ENCODE measurements at regions not wholly inside any gene's neighbourhood (a gene's known extent, or its start where the extent isn't known, plus 50 kb on each side); places are given as distances from the start of the nearest gene placed in this dataset.

DNA sequence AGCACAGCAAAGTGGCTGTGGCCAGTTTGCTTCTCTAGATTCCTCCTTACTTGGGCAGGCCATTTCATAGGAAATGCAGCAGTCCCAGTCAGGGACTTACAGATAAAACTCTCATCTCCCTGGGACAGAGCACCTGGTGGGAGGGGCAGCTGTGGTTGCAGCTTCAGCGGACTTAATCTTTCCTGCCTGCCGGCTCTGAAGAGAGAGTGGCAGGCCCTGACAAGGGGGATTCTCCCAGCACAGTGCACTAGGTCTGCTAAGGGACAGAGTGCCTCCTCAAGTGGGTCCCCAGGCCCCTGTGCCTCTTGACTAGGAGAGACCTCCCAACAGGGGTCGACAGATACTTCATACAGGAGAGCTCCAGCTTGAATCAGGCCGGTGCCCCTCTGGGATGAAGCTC is 1649.1 kb downstream of the LRRC4C start:
- no peaks in the 10 kb centered on the region for H3K4me1 ChIP-seq
- H3K27ac ChIP-seq = no peak overlapping the region
- DNase-seq (no peak), ATAC-seq (no peak)
- WGBS, 2 donors = 33 to 38% methylated on average over 2 to 4 of the region's 4 CpGs
- TF ChIP-seq, protein P1, sequence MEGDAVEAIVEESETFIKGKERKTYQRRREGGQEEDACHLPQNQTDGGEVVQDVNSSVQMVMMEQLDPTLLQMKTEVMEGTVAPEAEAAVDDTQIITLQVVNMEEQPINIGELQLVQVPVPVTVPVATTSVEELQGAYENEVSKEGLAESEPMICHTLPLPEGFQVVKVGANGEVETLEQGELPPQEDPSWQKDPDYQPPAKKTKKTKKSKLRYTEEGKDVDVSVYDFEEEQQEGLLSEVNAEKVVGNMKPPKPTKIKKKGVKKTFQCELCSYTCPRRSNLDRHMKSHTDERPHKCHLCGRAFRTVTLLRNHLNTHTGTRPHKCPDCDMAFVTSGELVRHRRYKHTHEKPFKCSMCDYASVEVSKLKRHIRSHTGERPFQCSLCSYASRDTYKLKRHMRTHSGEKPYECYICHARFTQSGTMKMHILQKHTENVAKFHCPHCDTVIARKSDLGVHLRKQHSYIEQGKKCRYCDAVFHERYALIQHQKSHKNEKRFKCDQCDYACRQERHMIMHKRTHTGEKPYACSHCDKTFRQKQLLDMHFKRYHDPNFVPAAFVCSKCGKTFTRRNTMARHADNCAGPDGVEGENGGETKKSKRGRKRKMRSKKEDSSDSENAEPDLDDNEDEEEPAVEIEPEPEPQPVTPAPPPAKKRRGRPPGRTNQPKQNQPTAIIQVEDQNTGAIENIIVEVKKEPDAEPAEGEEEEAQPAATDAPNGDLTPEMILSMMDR (IDR thresholded peaks at IDR 0.05) = no peak
- no peak for TF ChIP-seq POLR2A (IDR thresholded peaks at IDR 0.05)
- H3K27me3 ChIP-seq = no peaks in the 10 kb centered on the region
- H3K4me3 ChIP-seq = no peak overlapping the region
- intact Hi-C loops (cut with DNase I) = no loop called here
- H3K36me3 ChIP-seq (replicated peaks in 1 of 2; ENCODE audit: insufficient read depth in 1 of 2, low read depth in 2 of 2) = no peaks in the 10 kb centered on the region
- no peaks in the 10 kb centered on the region for H3K9me3 ChIP-seq

DNA sequence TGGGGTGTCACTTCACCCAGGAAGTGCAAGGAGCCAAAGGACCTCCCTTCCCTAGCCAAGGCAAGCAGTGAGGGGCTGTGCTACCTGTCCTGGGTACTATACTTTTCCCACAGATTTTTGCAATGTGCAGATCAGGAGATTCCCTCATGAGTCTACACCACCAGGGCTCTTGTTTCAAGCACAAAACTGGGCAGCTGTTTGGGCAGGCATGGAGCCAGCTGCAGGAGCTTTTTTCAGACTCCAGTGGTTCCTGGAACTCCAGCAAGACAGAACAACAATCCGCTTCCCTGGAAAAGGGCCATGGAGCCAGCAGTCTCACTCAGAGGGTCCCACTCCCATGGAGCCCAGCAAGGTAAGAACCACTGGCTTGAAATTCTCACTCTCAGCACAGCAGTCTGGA is 1649.6 kb downstream of the LRRC4C start:
- ATAC-seq (no peak), DNase-seq (no peak)
- H3K27me3 ChIP-seq = no peaks in the 10 kb centered on the region
- intact Hi-C loops (cut with DNase I) = no loop called here
- no peak overlapping the region for H3K4me3 ChIP-seq
- no peak for TF ChIP-seq POLR2A (IDR thresholded peaks at IDR 0.05)
- TF ChIP-seq, protein P1 (IDR thresholded peaks at IDR 0.05) = no peak
- 71% methylated on average over 1 of the region's 1 CpG; no CpG with 5 or more reads in 1 of the 2 donors for WGBS, 2 donors
- no peaks in the 10 kb centered on the region for H3K4me1 ChIP-seq
- no peaks in the 10 kb centered on the region for H3K9me3 ChIP-seq
- no peak overlapping the region for H3K27ac ChIP-seq
- no peaks in the 10 kb centered on the region for H3K36me3 ChIP-seq (replicated peaks in 1 of 2; ENCODE audit: insufficient read depth in 1 of 2, low read depth in 2 of 2)

DNA sequence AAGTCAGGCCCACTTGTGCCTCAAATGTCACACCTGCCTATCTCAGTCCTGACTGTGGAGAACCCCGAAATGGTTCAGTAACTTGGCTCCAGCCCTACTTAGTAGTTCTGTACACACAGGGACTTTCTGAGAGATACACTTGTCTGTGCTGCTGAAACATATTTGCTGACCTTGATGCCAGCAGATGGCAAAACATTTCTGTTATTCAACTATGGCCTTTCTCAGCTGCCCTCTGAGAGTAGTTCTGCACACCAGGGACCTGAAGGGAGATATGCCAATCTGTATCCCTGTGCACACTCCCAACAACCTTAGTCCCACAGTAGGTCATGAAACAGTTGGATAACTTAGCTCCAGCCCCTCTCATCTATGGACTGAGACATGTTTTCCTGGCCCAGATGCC is 1651.5 kb downstream of the LRRC4C start:
- intact Hi-C loops (cut with DNase I) = no loop called here
- Histone ChIP-seq H3K27ac (no peak overlapping the region), H3K4me3 (no peak overlapping the region), H3K9me3 (no peaks in the 10 kb centered on the region), H3K27me3 (no peaks in the 10 kb centered on the region), H3K4me1 (no peaks in the 10 kb centered on the region), H3K36me3 (replicated peaks in 1 of 2; ENCODE audit: insufficient read depth in 1 of 2, low read depth in 2 of 2) (no peaks in the 10 kb centered on the region)
- 39 to 58% methylated on average over 1 of the region's 1 CpG for WGBS, 2 donors
- ATAC-seq = no peak
- no peak for TF ChIP-seq POLR2A (IDR thresholded peaks at IDR 0.05)
- TF ChIP-seq, protein P1 (IDR thresholded peaks at IDR 0.05) = no peak
- no peak for DNase-seq

GRCh38 chr11:39806652-39807051 is 1652.8 kb downstream of the LRRC4C start:
- Histone ChIP-seq H3K4me3 (no peak overlapping the region), H3K27me3 (no peaks in the 10 kb centered on the region), H3K9me3 (no peaks in the 10 kb centered on the region), H3K27ac (no peak overlapping the region), H3K4me1 (no peaks in the 10 kb centered on the region), H3K36me3 (replicated peaks in 1 of 2; ENCODE audit: insufficient read depth in 1 of 2, low read depth in 2 of 2) (no peaks in the 10 kb centered on the region)
- DNase-seq (no peak), ATAC-seq (no peak)
- WGBS, 2 donors = 72 to 73% methylated on average over 1 of the region's 1 CpG
- TF ChIP-seq, protein P1 (IDR thresholded peaks at IDR 0.05) = no peak
- TF ChIP-seq POLR2A (IDR thresholded peaks at IDR 0.05) = no peak
- intact Hi-C loops (cut with DNase I) = no loop called here

DNA sequence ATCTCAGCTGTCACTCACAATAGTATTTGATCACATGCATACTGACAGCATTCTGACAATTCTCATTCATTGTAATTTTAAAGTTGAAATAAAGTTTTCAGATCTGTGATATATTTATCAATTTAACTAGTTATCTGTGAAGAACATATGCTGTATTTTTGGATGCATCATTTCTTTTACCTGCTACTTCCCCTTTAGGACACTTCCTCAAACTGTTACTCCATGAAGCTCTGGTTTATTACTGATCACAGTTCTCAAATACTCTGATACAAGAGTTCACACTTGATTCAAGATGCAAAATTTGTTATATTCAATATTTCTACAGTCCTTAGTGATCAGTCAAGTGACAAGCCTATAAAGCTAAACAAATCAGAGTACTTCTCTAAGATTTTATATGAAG is 1655.2 kb downstream of the LRRC4C start:
- H3K27ac ChIP-seq = no peak overlapping the region
- no peaks in the 10 kb centered on the region for H3K36me3 ChIP-seq (replicated peaks in 1 of 2; ENCODE audit: insufficient read depth in 1 of 2, low read depth in 2 of 2)
- ATAC-seq = no peak
- intact Hi-C loops (cut with DNase I) = no loop called here
- no peaks in the 10 kb centered on the region for H3K27me3 ChIP-seq
- H3K9me3 ChIP-seq = no peaks in the 10 kb centered on the region
- TF ChIP-seq POLR2A (IDR thresholded peaks at IDR 0.05) = no peak
- TF ChIP-seq, protein P1 (IDR thresholded peaks at IDR 0.05) = no peak
- H3K4me1 ChIP-seq = no peaks in the 10 kb centered on the region
- no peak for DNase-seq
- no peak overlapping the region for H3K4me3 ChIP-seq

Measured in body of pancreas (tissue), 4 donors.